CD4-positive, alpha-beta T cell treated with Interferon alpha-2 for 1 hour (primary cell): ENCODE measurements at regions not wholly inside any gene's neighbourhood (a gene's known extent, or its start where the extent isn't known, plus 50 kb on each side); places are given as distances from the start of the nearest gene placed in this dataset.
"Not testable (repeated sequence)": the region's sequence is repeated elsewhere in the genome, so short reads cannot be mapped to it uniquely, and the experiment has no call there.

Source experiments
- DNase-seq, 2 donors: peaks; one replicate each; pipeline ENCODE4 v3.0.0-alpha.2; 2020 to 2022

- not testable (repeated sequence) for DNase-seq
These were observed 50.2 kb upstream of the RASA1 start for GRCh38 chr5:87217480-87217879.
